GM12878 (cell line): ENCODE measurements at regions not wholly inside any gene's neighbourhood (a gene's known extent, or its start where the extent isn't known, plus 50 kb on each side); places are given as distances from the start of the nearest gene placed in this dataset.
"Not testable (repeated sequence)": the region's sequence is repeated elsewhere in the genome, so short reads cannot be mapped to it uniquely, and the experiment has no call there.

ENCODE experiments used
- ATAC-seq: fragments of 200-7000 bp; cut with Tn5 transposase; 3 replicates; pipeline ENCODE4 v1.9.1; 2020; ENCODE audit warnings: mild to moderate bottlenecking, moderate library complexity
- BruUV-seq: library from RNA; stranded (reverse); fragments of 400-500 nt; replicated peaks from 2 replicates; lab custom pipeline; 2021; lab: Mats Ljungman, UMichigan
- CTCF ChIA-PET: fragments of 300-600 bp; sonication (Branson Sonifier 250); formaldehyde crosslinking; extraction: SDS; loops from one replicate; lab custom pipeline; 2021; ENCODE audit warnings: inconsistent platforms; lab: Yijun Ruan, JAX
- POLR2A ChIA-PET: fragments of 350-600 bp; formaldehyde crosslinking; extraction: SDS; loops from one replicate; lab custom pipeline; 2021; ENCODE audit warnings: inconsistent platforms; lab: Charles Lee
- RAD21 ChIA-PET: fragments of 300-600 bp; sonication (Branson Sonifier 250); formaldehyde crosslinking; loops from one replicate; lab custom pipeline; 2023; ENCODE audit warnings: antibody characterized with exemption; ENCODE audit not compliant: unreplicated experiment; lab: Charles Lee
- SMC1A ChIA-PET: fragments of 300-600 bp; sonication (Branson Sonifier 250); formaldehyde crosslinking; loops from one replicate; lab custom pipeline; 2023; ENCODE audit not compliant: unreplicated experiment, uncharacterized antibody; lab: Charles Lee
- DNase-seq: peaks from one replicate; pipeline ENCODE4 v3.0.0-alpha.2; 2011; ENCODE audit warnings: low read depth, low spot score
- FAIRE-seq: peaks from 3 replicates; lab custom pipeline; 2011; peaks lifted over from hg19 to GRCh38; lab: Jason Lieb, UNC
- H2AFZ ChIP-seq: 2 replicates; pipeline ENCODE4 v1.6.0; 2011; ENCODE audit warnings: low read depth, low read length, control low read depth; ENCODE audit not compliant: control insufficient read depth
- H3K27ac ChIP-seq: 2 replicates; pipeline ENCODE4 v1.5.1; 2011; ENCODE audit warnings: control low read depth; ENCODE audit not compliant: control insufficient read depth, insufficient read depth
- H3K27me3 ChIP-seq, 2 experiments: replicated peaks in 1 of 2; 2 replicates each; pipeline versions ENCODE4 v1.6.0 to v1.6.1; 2011; ENCODE audit warnings: low read length in 1 of 2; ENCODE audit not compliant: control insufficient read depth in 2 of 2, insufficient read depth in 2 of 2
- H3K36me3 ChIP-seq, 2 experiments: 2 replicates each; pipeline ENCODE4 v1.5.1; 2011; ENCODE audit warnings: low read length in 1 of 2; ENCODE audit not compliant: control insufficient read depth in 2 of 2, insufficient read depth in 2 of 2
- H3K4me1 ChIP-seq: 2 replicates; pipeline ENCODE4 v1.6.1; 2011; ENCODE audit warnings: mild to moderate bottlenecking, low read length, moderate library complexity, mixed read lengths; ENCODE audit not compliant: control insufficient read depth, insufficient read depth
- H3K4me2 ChIP-seq: 2 replicates; pipeline ENCODE4 v1.6.0; 2011; ENCODE audit warnings: control low read depth; ENCODE audit not compliant: control insufficient read depth, insufficient read depth
- H3K4me3 ChIP-seq: fragments of 200-600 bp; sonication (generic); 2 replicates; pipeline ENCODE4 v1.5.1; 2016
- H3K79me2 ChIP-seq: 2 replicates; pipeline ENCODE4 v1.6.0; 2011; ENCODE audit warnings: low read length; ENCODE audit not compliant: control insufficient read depth, insufficient read depth
- H3K9ac ChIP-seq: 2 replicates; pipeline ENCODE4 v1.8.0; 2011; ENCODE audit warnings: low read length, control low read depth, mixed read lengths; ENCODE audit not compliant: control insufficient read depth, insufficient read depth
- H3K9me3 ChIP-seq: replicated peaks from 3 replicates; pipeline ENCODE4 v1.5.1; 2011; ENCODE audit warnings: mild to moderate bottlenecking, low read length; ENCODE audit not compliant: control insufficient read depth, insufficient read depth
- H4K20me1 ChIP-seq: 2 replicates; pipeline ENCODE4 v1.6.0; 2011; ENCODE audit not compliant: control insufficient read depth, insufficient read depth
- EZH2 ChIP-seq: IDR thresholded peaks from 2 replicates; pipeline ENCODE4 v1.6.1; 2012; ENCODE audit warnings: low read depth, mild to moderate bottlenecking, control low read depth, inconsistent platforms, low read length, borderline replicate concordance; ENCODE audit not compliant: control insufficient read depth
- FOS ChIP-seq: IDR thresholded peaks from 3 replicates; pipeline ENCODE4 v1.6.1; 2011; ENCODE audit warnings: borderline replicate concordance; ENCODE audit not compliant: insufficient read length; ENCODE audit errors: extremely low read depth
- NR2C2 ChIP-seq: IDR thresholded peaks from 2 replicates; pipeline ENCODE4 v1.6.1; 2011; ENCODE audit warnings: borderline replicate concordance, low read depth; ENCODE audit not compliant: control insufficient read depth, insufficient read length
- SP1 ChIP-seq: IDR thresholded peaks from one replicate; pipeline ENCODE4 v1.6.1; 2011; ENCODE audit warnings: low read depth, low read length
- TARDBP ChIP-seq: IDR thresholded peaks from 2 replicates; pipeline ENCODE4 v1.6.1; 2016; ENCODE audit warnings: borderline replicate concordance
- WRNIP1 ChIP-seq: IDR thresholded peaks from 2 replicates; pipeline ENCODE4 v1.6.1; 2011; ENCODE audit warnings: low read depth, low read length, improper control_type of control experiment, borderline replicate concordance
- WGBS: methylation state at CpG from one replicate; pipeline ENCODE4 v1.1.6; 2016; ENCODE audit warnings: low lambda C conversion rate; ENCODE audit not compliant: insufficient replicate concordance, insufficient coverage; ENCODE audit errors: missing lambda C conversion rate; 5-methylcytosine and 5-hydroxymethylcytosine counted together
- in situ Hi-C: fragments of 300-500 bp; cut with MboI; formaldehyde crosslinking; loops from 9 replicates; pipeline ENCODE4 v1.14.3; 2018; ENCODE audit warnings: mixed read lengths
- intact Hi-C: fragments of 100-400 bp; cut with micrococcal nuclease; formaldehyde crosslinking; loops from one replicate; pipeline ENCODE4 v1.14.2; 2022; ENCODE audit not compliant: unreplicated experiment
- TF ChIP-seq, protein P1 (sequence below): fragments of 450-650 bp; IDR thresholded peaks from 2 replicates; pipeline ENCODE4 v1.6.1; 2017; ENCODE audit warnings: antibody characterized with exemption, mild to moderate bottlenecking, moderate library complexity
- TF ChIP-seq, protein P2 (sequence below): fragments of 150-350 bp; IDR thresholded peaks from 2 replicates; pipeline ENCODE4 v1.6.1; 2014; ENCODE audit warnings: mild to moderate bottlenecking, low read depth, low read length
- TF ChIP-seq, protein P3 (sequence below): fragments of 450-650 bp; IDR thresholded peaks from 2 replicates; pipeline ENCODE4 v1.6.1; 2014; ENCODE audit warnings: mild to moderate bottlenecking

DNA sequence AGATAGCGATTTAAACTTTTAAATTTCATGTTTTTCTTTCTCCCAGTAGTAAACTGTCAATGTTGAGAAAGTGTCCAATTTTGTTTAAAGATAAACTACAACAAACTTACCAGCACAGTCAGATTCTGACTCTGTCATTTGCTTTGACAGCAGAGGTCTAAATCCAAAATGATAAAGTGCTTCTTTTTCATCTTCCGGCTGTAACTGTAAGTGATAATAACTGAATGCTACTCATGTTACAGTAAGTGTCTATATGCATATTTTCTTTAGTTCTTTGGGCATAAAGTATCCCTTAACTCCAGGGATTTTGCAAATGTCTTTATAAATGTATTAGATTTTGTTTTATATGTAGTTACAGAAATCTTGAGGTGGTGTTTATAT, 610.4 kb downstream of the RFPL4B start:
- Histone ChIP-seq H3K27ac (no peak overlapping the region), H3K27me3 (no peaks in the 10 kb centered on the region), H3K9me3 (no peaks in the 10 kb centered on the region), H3K4me2 (no peak overlapping the region), H4K20me1 (no peaks in the 10 kb centered on the region), H3K36me3 (no peaks in the 10 kb centered on the region), H3K4me1 (no peaks in the 10 kb centered on the region), H3K4me3 (no peak overlapping the region), H2AFZ (no peak overlapping the region), H3K9ac (no peak overlapping the region), H3K79me2 (no peaks in the 10 kb centered on the region)
- ATAC-seq (no peak), DNase-seq (no peak), FAIRE-seq (no peak)
- intact Hi-C loops = no loop called here
- in situ Hi-C loops = no loop called here
- CTCF ChIA-PET = no interaction called here
- RAD21 ChIA-PET = no interaction called here
- POLR2A ChIA-PET = no interaction called here
- no TSS peak for BruUV-seq
- SMC1A ChIA-PET = interaction anchor here (1.7 kb wide), 1 partner anchor 10 kb away, joined by 4 read pairs; no protein-coding TSS in a partner anchor
- TF ChIP-seq EZH2 (no peak), FOS (no peak), WRNIP1 (no peak), NR2C2 (no peak), TARDBP (no peak), SP1 (no peak)
- TF ChIP-seq, protein P1, sequence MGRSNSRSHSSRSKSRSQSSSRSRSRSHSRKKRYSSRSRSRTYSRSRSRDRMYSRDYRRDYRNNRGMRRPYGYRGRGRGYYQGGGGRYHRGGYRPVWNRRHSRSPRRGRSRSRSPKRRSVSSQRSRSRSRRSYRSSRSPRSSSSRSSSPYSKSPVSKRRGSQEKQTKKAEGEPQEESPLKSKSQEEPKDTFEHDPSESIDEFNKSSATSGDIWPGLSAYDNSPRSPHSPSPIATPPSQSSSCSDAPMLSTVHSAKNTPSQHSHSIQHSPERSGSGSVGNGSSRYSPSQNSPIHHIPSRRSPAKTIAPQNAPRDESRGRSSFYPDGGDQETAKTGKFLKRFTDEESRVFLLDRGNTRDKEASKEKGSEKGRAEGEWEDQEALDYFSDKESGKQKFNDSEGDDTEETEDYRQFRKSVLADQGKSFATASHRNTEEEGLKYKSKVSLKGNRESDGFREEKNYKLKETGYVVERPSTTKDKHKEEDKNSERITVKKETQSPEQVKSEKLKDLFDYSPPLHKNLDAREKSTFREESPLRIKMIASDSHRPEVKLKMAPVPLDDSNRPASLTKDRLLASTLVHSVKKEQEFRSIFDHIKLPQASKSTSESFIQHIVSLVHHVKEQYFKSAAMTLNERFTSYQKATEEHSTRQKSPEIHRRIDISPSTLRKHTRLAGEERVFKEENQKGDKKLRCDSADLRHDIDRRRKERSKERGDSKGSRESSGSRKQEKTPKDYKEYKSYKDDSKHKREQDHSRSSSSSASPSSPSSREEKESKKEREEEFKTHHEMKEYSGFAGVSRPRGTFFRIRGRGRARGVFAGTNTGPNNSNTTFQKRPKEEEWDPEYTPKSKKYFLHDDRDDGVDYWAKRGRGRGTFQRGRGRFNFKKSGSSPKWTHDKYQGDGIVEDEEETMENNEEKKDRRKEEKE = no peak
- TF ChIP-seq, protein P2, sequence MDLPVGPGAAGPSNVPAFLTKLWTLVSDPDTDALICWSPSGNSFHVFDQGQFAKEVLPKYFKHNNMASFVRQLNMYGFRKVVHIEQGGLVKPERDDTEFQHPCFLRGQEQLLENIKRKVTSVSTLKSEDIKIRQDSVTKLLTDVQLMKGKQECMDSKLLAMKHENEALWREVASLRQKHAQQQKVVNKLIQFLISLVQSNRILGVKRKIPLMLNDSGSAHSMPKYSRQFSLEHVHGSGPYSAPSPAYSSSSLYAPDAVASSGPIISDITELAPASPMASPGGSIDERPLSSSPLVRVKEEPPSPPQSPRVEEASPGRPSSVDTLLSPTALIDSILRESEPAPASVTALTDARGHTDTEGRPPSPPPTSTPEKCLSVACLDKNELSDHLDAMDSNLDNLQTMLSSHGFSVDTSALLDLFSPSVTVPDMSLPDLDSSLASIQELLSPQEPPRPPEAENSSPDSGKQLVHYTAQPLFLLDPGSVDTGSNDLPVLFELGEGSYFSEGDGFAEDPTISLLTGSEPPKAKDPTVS = no peak
- TF ChIP-seq, protein P3, sequence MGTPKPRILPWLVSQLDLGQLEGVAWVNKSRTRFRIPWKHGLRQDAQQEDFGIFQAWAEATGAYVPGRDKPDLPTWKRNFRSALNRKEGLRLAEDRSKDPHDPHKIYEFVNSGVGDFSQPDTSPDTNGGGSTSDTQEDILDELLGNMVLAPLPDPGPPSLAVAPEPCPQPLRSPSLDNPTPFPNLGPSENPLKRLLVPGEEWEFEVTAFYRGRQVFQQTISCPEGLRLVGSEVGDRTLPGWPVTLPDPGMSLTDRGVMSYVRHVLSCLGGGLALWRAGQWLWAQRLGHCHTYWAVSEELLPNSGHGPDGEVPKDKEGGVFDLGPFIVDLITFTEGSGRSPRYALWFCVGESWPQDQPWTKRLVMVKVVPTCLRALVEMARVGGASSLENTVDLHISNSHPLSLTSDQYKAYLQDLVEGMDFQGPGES = no peak
- WGBS = 76% methylated on average over 2 of the region's 2 CpGs

DNA sequence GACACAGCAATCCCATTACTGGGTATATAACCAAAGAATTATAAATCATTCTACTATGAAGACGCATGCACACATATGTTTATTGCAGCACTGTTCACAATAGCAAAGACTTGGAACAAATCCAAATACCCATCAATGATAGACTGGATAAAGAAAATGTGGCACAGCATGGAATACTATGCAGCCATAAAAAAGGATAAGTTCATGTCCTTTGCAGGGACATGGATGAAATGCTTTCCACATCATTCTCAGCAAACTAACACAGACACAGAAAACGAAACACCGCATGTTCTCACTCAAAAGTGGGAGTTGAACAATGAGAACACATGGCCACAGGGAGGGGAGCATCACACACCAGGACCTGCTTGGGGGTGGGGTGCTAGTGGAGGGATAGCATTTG, 613.0 kb downstream of the RFPL4B start:
- H2AFZ ChIP-seq, H3K4me1 ChIP-seq, ATAC-seq, H3K79me2 ChIP-seq, FAIRE-seq, intact Hi-C loops, H3K9me3 ChIP-seq, H3K4me2 ChIP-seq, POLR2A ChIA-PET, CTCF ChIA-PET, H3K36me3 ChIP-seq, H3K9ac ChIP-seq, H3K27me3 ChIP-seq, RAD21 ChIA-PET, H3K4me3 ChIP-seq, H4K20me1 ChIP-seq, SMC1A ChIA-PET, H3K27ac ChIP-seq, BruUV-seq, in situ Hi-C loops, DNase-seq: not testable (repeated sequence)
- WGBS = 70% methylated on average over 3 of the region's 3 CpGs
